A673 (cell line): ENCODE measurements at regions not wholly inside any gene's neighbourhood (a gene's known extent, or its start where the extent isn't known, plus 50 kb on each side); places are given as distances from the start of the nearest gene placed in this dataset.

Experiments
- BruUV-seq: library from RNA; stranded (reverse); fragments of 400-500 nt; replicated peaks from 2 replicates; lab custom pipeline; 2021; lab: Mats Ljungman, UMichigan
- CTCF ChIA-PET: fragments of 300-600 bp; sonication (Branson Sonifier 250); formaldehyde crosslinking; loops from one replicate; lab custom pipeline; 2022; ENCODE audit warnings: antibody characterized with exemption; lab: Charles Lee
- POLR2A ChIA-PET: fragments of 300-600 bp; sonication (Branson Sonifier 250); formaldehyde crosslinking; loops from one replicate; lab custom pipeline; 2022; ENCODE audit warnings: antibody characterized with exemption; ENCODE audit not compliant: low non-redundant PET; lab: Charles Lee
- DNase-seq: peaks from one replicate; pipeline ENCODE4 v3.0.0-alpha.2; 2015; ENCODE audit warnings: low spot score
- H3K27ac ChIP-seq: fragments of 200-600 bp; sonication (generic); 2 replicates; pipeline ENCODE4 v1.5.1; 2016; ENCODE audit warnings: mixed run types, low read depth, mild to moderate bottlenecking, mixed read lengths, antibody characterized with exemption, low read length; ENCODE audit not compliant: poor library complexity, severe bottlenecking
- H3K27me3 ChIP-seq: fragments of 200-600 bp; sonication (generic); replicated peaks from 2 replicates; pipeline ENCODE4 v1.6.1; 2017; ENCODE audit warnings: mixed run types, low read depth, mild to moderate bottlenecking, mixed read lengths, antibody characterized with exemption, low read length; ENCODE audit not compliant: insufficient read depth, poor library complexity
- H3K36me3 ChIP-seq: fragments of 200-600 bp; sonication (generic); 2 replicates; pipeline ENCODE4 v1.6.1; 2016; ENCODE audit warnings: mixed run types, mild to moderate bottlenecking, mixed read lengths, antibody characterized with exemption, low read length; ENCODE audit not compliant: insufficient read depth, poor library complexity, severe bottlenecking
- H3K4me1 ChIP-seq: fragments of 200-600 bp; sonication (generic); 2 replicates; pipeline ENCODE4 v1.6.1; 2017; ENCODE audit warnings: mixed run types, mild to moderate bottlenecking, mixed read lengths, antibody characterized with exemption, low read length; ENCODE audit not compliant: insufficient read depth, poor library complexity, severe bottlenecking
- H3K4me3 ChIP-seq: fragments of 200-600 bp; sonication (generic); 2 replicates; pipeline ENCODE4 v1.5.1; 2016; ENCODE audit warnings: low read depth, mixed run types, mild to moderate bottlenecking, mixed read lengths, low read length; ENCODE audit not compliant: poor library complexity, severe bottlenecking
- H3K9me3 ChIP-seq: fragments of 200-600 bp; sonication (generic); 2 replicates; pipeline ENCODE4 v1.6.1; 2016; ENCODE audit warnings: mixed run types, low read depth, mild to moderate bottlenecking, mixed read lengths, antibody characterized with exemption, low read length; ENCODE audit not compliant: poor library complexity, severe bottlenecking
- CTCF ChIP-seq: fragments of 300-800, 200-600 bp; sonication (generic); conservative IDR thresholded peaks from 2 replicates; pipeline ENCODE4 v1.5.1; 2017; ENCODE audit warnings: low read depth, mild to moderate bottlenecking, antibody characterized with exemption, low read length, moderate library complexity, mixed read lengths
- EZH2 ChIP-seq: fragments of 200-600 bp; sonication (generic); IDR thresholded peaks from 2 replicates; pipeline ENCODE4 v1.6.1; 2017; ENCODE audit warnings: borderline replicate concordance, low read depth, mild to moderate bottlenecking, mixed read lengths, antibody characterized with exemption, low read length; ENCODE audit not compliant: poor library complexity, severe bottlenecking
- intact Hi-C: fragments of 100-400 bp; cut with micrococcal nuclease; formaldehyde crosslinking; loops from one replicate; pipeline ENCODE4 v1.10.0; 2022; ENCODE audit not compliant: unreplicated experiment

DNA sequence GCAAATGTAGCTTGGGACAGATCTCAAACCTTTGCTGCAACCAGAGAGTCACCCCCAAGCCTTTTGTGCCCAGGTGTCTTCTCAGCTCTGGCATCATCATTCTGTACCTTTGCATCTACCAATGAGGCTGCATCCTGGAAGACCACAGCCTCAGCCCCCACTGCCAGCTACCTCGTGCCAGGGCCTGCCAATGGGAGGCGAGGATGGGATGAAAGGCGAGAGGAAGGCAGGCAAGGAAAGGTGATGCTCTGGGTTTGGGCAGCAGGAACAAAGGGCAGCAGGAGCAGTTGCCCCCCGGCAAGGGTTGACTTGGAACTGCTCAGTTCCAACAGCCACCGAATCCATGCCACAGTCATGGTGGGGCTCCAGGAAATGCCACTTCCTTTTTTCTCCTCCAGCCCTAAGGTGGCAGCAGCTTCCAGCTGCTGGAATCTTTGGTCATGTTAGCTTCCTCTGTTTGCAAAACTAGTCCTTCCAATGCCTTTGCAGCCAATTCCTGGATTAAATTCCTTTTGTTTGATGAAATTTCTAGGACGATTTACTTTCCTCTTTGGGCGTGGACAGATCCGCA is 651.6 kb downstream of the NPHP4 start:
- POLR2A ChIA-PET = no interaction called here
- no TSS peak for BruUV-seq
- CTCF ChIA-PET = no interaction called here

DNA sequence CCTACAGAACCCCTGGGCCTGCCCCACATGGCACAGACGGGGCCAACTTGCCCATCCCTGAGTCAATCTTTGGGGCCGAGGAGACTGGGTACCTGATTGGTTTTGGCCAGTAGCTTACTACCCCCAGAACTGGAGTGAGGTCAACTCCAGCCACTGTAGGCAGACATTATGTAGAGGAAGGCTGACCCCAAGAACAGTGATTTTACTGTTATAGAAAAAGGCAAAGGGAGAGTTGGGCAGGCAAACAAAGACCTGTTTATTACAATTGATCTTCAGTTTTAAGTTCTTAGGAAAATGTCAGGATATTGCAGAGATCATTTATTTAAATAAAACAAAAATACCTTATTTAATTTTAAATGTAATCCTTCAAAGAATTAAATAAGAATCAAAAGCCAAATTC is 653.8 kb downstream of the NPHP4 start:
- ChIA-PET CTCF (no interaction called here), POLR2A (no interaction called here)
- Histone ChIP-seq H3K4me1 (no peaks in the 10 kb centered on the region), H3K36me3 (no peaks in the 10 kb centered on the region), H3K4me3 (no peak overlapping the region), H3K27ac (no peak overlapping the region), H3K9me3 (no peaks in the 10 kb centered on the region), H3K27me3 (no peaks in the 10 kb centered on the region)
- TF ChIP-seq EZH2 (no peak), CTCF (no peak)
- BruUV-seq = no TSS peak
- intact Hi-C loops = no loop called here
- no peak for DNase-seq

More for the DNA sequence above, 651.6 kb downstream of the NPHP4 start:
- DNase-seq = no peak
- intact Hi-C loops = no loop called here
- no peaks in the 10 kb centered on the region for H3K27me3 ChIP-seq
- H3K4me1 ChIP-seq = no peaks in the 10 kb centered on the region
- H3K4me3 ChIP-seq = no peak overlapping the region
- H3K27ac ChIP-seq = no peak overlapping the region
- no peaks in the 10 kb centered on the region for H3K36me3 ChIP-seq
- TF ChIP-seq CTCF (no peak), EZH2 (no peak)
- H3K9me3 ChIP-seq = no peaks in the 10 kb centered on the region

- H3K27ac ChIP-seq = no peak overlapping the region
- intact Hi-C loops = no loop called here
- H3K27me3 ChIP-seq = no peaks in the 10 kb centered on the region
- no peak overlapping the region for H3K4me3 ChIP-seq
- TF ChIP-seq CTCF = no peak
- TF ChIP-seq EZH2 = no peak
- no peaks in the 10 kb centered on the region for H3K9me3 ChIP-seq
- no peaks in the 10 kb centered on the region for H3K36me3 ChIP-seq
- ChIA-PET POLR2A (no interaction called here), CTCF (no interaction called here)
- H3K4me1 ChIP-seq = no peaks in the 10 kb centered on the region
- BruUV-seq = no TSS peak
- DNase-seq = no peak
These were observed 658.9 kb downstream of the NPHP4 start for GRCh38 chr1:5333291-5333690.
